GM23338 (cell line): ENCODE measurements at regions not wholly inside any gene's neighbourhood (a gene's known extent, or its start where the extent isn't known, plus 50 kb on each side); places are given as distances from the start of the nearest gene placed in this dataset.

Experiments used
- ATAC-seq: fragments of 200-7000 bp; cut with Tn5 transposase; 3 replicates; pipeline ENCODE4 v1.9.1; 2020
- DNase-seq: peaks from one replicate; pipeline ENCODE4 v3.0.0-alpha.2; 2015; ENCODE audit warnings: low spot score
- H2AFZ ChIP-seq: fragments of 200-600 bp; sonication (generic); 2 replicates; pipeline ENCODE4 v1.8.0; 2016; ENCODE audit warnings: antibody characterized with exemption, mild to moderate bottlenecking, moderate library complexity
- H3F3A ChIP-seq: fragments of 200-600 bp; sonication (generic); replicated peaks from 2 replicates; pipeline ENCODE4 v1.8.0; 2017; ENCODE audit warnings: antibody characterized with exemption, mixed run types, low read depth
- H3K27ac ChIP-seq: fragments of 200-600 bp; sonication (generic); 2 replicates; pipeline ENCODE4 v1.6.1; 2016; ENCODE audit warnings: low read depth
- H3K27me3 ChIP-seq: fragments of 200-600 bp; sonication (generic); 2 replicates; pipeline ENCODE4 v1.8.0; 2016; ENCODE audit warnings: mild to moderate bottlenecking, mixed run types, moderate library complexity; ENCODE audit not compliant: insufficient read depth
- H3K36me3 ChIP-seq: fragments of 200-600 bp; sonication (generic); 2 replicates; pipeline ENCODE4 v1.8.0; 2016; ENCODE audit warnings: mild to moderate bottlenecking; ENCODE audit not compliant: insufficient read depth
- H3K4me1 ChIP-seq: fragments of 200-600 bp; sonication (generic); 2 replicates; pipeline ENCODE4 v1.8.0; 2016; ENCODE audit warnings: mild to moderate bottlenecking, moderate library complexity; ENCODE audit not compliant: insufficient read depth
- H3K4me2 ChIP-seq: fragments of 200-600 bp; sonication (generic); 2 replicates; pipeline ENCODE4 v1.7.1; 2017; ENCODE audit warnings: mixed run types
- H3K4me3 ChIP-seq: fragments of 200-600 bp; sonication (generic); 2 replicates; pipeline ENCODE4 v1.6.1; 2016; ENCODE audit warnings: mixed run types
- H3K79me2 ChIP-seq: fragments of 200-600 bp; sonication (generic); replicated peaks from 2 replicates; pipeline ENCODE4 v1.8.0; 2017; ENCODE audit warnings: mild to moderate bottlenecking; ENCODE audit not compliant: insufficient read depth
- H3K9me2 ChIP-seq: fragments of 200-600 bp; sonication (generic); 2 replicates; pipeline ENCODE4 v1.8.0; 2017; ENCODE audit not compliant: insufficient read depth
- H4K20me1 ChIP-seq: fragments of 200-600 bp; sonication (generic); replicated peaks from 2 replicates; pipeline ENCODE4 v1.8.0; 2017; ENCODE audit warnings: mild to moderate bottlenecking; ENCODE audit not compliant: insufficient read depth
- H3K27ac Mint-ChIP-seq: 2 replicates; pipeline ENCODE4 v1.8.0; 2020; ENCODE audit warnings: inconsistent platforms, mild to moderate bottlenecking, moderate library complexity, mixed read lengths
- H3K27me3 Mint-ChIP-seq: 3 replicates; pipeline ENCODE4 v1.8.0; 2022; ENCODE audit warnings: low read depth, mild to moderate bottlenecking, moderate library complexity, mixed read lengths, inconsistent platforms; ENCODE audit not compliant: insufficient read depth, poor library complexity
- H3K36me3 Mint-ChIP-seq: 3 replicates; pipeline ENCODE4 v1.8.0; 2021; ENCODE audit warnings: low read depth, mild to moderate bottlenecking, inconsistent platforms, moderate library complexity, mixed read lengths
- H3K4me1 Mint-ChIP-seq: 3 replicates; pipeline ENCODE4 v1.8.0; 2020; ENCODE audit warnings: mild to moderate bottlenecking, inconsistent platforms, mixed read lengths
- H3K4me3 Mint-ChIP-seq: 3 replicates; pipeline ENCODE4 v1.8.0; 2021; ENCODE audit warnings: moderate library complexity, mild to moderate bottlenecking, inconsistent platforms, mixed read lengths
- H3K9me3 Mint-ChIP-seq: 3 replicates; pipeline ENCODE4 v1.8.0; 2020; ENCODE audit warnings: moderate library complexity, mild to moderate bottlenecking, inconsistent platforms, mixed read lengths
- CREB1 ChIP-seq: fragments of 250-450 bp; sonication (Bioruptor Pico); IDR thresholded peaks from 2 replicates; pipeline ENCODE4 v1.5.0; 2020; ENCODE audit warnings: low read depth, mild to moderate bottlenecking, moderate library complexity
- CTCF ChIP-seq, 2 experiments: fragments of 200-600 bp in 1 of 2; sonication (generic) in 1 of 2; conservative IDR thresholded peaks; 2 replicates each; pipeline versions ENCODE4 v1.5.1 to v1.6.1; 2016 to 2017; ENCODE audit warnings: antibody characterized with exemption in 2 of 2, low read depth in 2 of 2, mild to moderate bottlenecking in 2 of 2, moderate library complexity in 1 of 2
- ETS1 ChIP-seq: IDR thresholded peaks from 2 replicates; pipeline ENCODE4 v1.6.1; 2016; ENCODE audit warnings: antibody characterized with exemption
- EZH2 ChIP-seq: fragments of 200-600 bp; sonication (generic); IDR thresholded peaks from one replicate; pipeline ENCODE4 v1.8.0; 2017; ENCODE audit warnings: antibody characterized with exemption, mild to moderate bottlenecking, low read depth; ENCODE audit not compliant: unreplicated experiment
- JUNB ChIP-seq: IDR thresholded peaks from one replicate; pipeline ENCODE4 v1.6.1; 2016; ENCODE audit warnings: antibody characterized with exemption; ENCODE audit not compliant: unreplicated experiment
- POLR2AphosphoS5 ChIP-seq: IDR thresholded peaks from 2 replicates; pipeline ENCODE4 v1.6.1; 2016; ENCODE audit warnings: antibody characterized with exemption, low read depth
- REST ChIP-seq: IDR thresholded peaks from one replicate; pipeline ENCODE4 v1.6.1; 2018; ENCODE audit warnings: antibody characterized with exemption; ENCODE audit not compliant: unreplicated experiment
- STAT1 ChIP-seq: IDR thresholded peaks from one replicate; pipeline ENCODE4 v1.6.1; 2016; ENCODE audit warnings: antibody characterized with exemption; ENCODE audit not compliant: unreplicated experiment
- ZNF114 ChIP-seq: fragments of 250-450 bp; sonication (Bioruptor Pico); IDR thresholded peaks from 2 replicates; pipeline ENCODE4 v1.5.0; 2020; ENCODE audit warnings: mild to moderate bottlenecking, moderate library complexity
- ZNF331 ChIP-seq: fragments of 250-450 bp; sonication (Bioruptor Pico); IDR thresholded peaks from 2 replicates; pipeline ENCODE4 v1.5.0; 2020; ENCODE audit warnings: low read depth, mild to moderate bottlenecking, moderate library complexity
- ZNF462 ChIP-seq: fragments of 250-450 bp; sonication (Bioruptor Pico); IDR thresholded peaks from 2 replicates; pipeline ENCODE4 v1.5.0; 2020; ENCODE audit warnings: mild to moderate bottlenecking, moderate library complexity

GRCh38 chr3:175902226-175902625 is 1043.1 kb downstream of the NAALADL2 start (continued):
- TF ChIP-seq CTCF (conservative IDR thresholded peaks at IDR 0.05; ENCODE audit: low read depth in 2 of 2) (no peak), CREB1 (CRISPR knock-in tag) (no peak), POLR2AphosphoS5 (no peak), STAT1 (no peak), EZH2 (no peak), ETS1 (no peak), ZNF114 (CRISPR knock-in tag) (no peak)

- no peaks in the 10 kb centered on the region for H3K79me2 ChIP-seq
- no peak overlapping the region for H3K4me3 ChIP-seq
- H3K9me2 ChIP-seq = peaks cover 8% of the 10 kb centered on the region; the same call in 1 of the 2 replicates
- Mint-ChIP-seq H3K27ac (no peak overlapping the region), H3K4me3 (no peak overlapping the region), H3K36me3 (no peaks in the 10 kb centered on the region; the same call in 2 of the 3 replicates), H3K9me3 (peaks cover 3% of the 10 kb centered on the region; the same call in 2 of the 3 replicates), H3K27me3 (peaks cover 2% of the 10 kb centered on the region), H3K4me1 (peaks cover 10% of the 10 kb centered on the region; the same call in 2 of the 3 replicates)
- DNase-seq = no peak
- H4K20me1 ChIP-seq = no peaks in the 10 kb centered on the region
- no peak overlapping the region for H2AFZ ChIP-seq
- H3K4me2 ChIP-seq = no peak overlapping the region
- no peaks in the 10 kb centered on the region for H3F3A ChIP-seq
- ATAC-seq = no peak
- H3K36me3 ChIP-seq = no peaks in the 10 kb centered on the region
- H3K4me1 ChIP-seq = 0 out of 2 replicates have a peak, but pooled peaks cover 9% of the 10 kb centered on the region
- H3K27me3 ChIP-seq = no peaks in the 10 kb centered on the region
- no peak overlapping the region for H3K27ac ChIP-seq
- no peak for TF ChIP-seq ZNF114 (CRISPR knock-in tag)
- no peak for TF ChIP-seq REST
- TF ChIP-seq EZH2 = no peak
- TF ChIP-seq STAT1 = no peak
- no peak for TF ChIP-seq CREB1 (CRISPR knock-in tag)
- TF ChIP-seq ETS1 = no peak
- no peak for TF ChIP-seq ZNF462 (CRISPR knock-in tag)
- TF ChIP-seq JUNB = no peak
- no peak for TF ChIP-seq ZNF331 (CRISPR knock-in tag)
Observed at GRCh38 chr3:175898194-175898593, 1039.1 kb downstream of the NAALADL2 start.
